Thyroid gland (tissue), 4 donors: ENCODE measurements at regions not wholly inside any gene's neighbourhood (a gene's known extent, or its start where the extent isn't known, plus 50 kb on each side); places are given as distances from the start of the nearest gene placed in this dataset.

Experiments used
- POLR2A ChIP-seq, 2 donors: fragments of 450-650 bp; IDR thresholded peaks; one replicate each; pipeline ENCODE4 v1.6.1; 2017; ENCODE audit warnings: antibody characterized with exemption in 2 of 2, mild to moderate bottlenecking in 2 of 2, moderate library complexity in 1 of 2
- TF ChIP-seq, protein P1 (sequence below), 6 experiments: fragments of 200-600 bp in 3 of 6; fragments of 450-650 bp in 3 of 6; sonication (generic) in 3 of 6; IDR thresholded peaks; one replicate each; pipeline ENCODE4 v1.5.1; 2016 to 2019; ENCODE audit warnings: antibody characterized with exemption in 6 of 6, mild to moderate bottlenecking in 2 of 6, inconsistent platforms in 1 of 6, moderate library complexity in 1 of 6

DNA sequence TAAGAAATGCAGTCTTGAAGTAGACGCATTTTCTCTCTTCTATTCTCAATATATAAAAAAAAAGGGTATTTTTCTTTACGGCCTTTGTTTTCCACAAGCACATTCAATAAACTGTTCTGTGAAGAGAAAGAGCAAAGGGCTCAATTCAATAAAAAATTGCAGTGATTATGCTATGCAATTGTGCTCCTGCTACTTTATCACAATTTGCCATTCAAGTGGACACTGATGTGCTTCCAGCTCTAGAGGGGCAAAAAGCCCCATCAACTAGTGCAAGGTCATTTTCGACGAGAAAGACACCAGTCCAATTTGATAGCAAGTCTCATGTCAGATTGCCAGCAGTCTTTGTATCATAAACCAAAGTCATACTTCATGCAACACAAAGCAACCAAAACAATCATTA is 82.6 kb upstream of the THSD7A start:
- TF ChIP-seq POLR2A (IDR thresholded peaks at IDR 0.05), result no peak
- TF ChIP-seq, protein P1, sequence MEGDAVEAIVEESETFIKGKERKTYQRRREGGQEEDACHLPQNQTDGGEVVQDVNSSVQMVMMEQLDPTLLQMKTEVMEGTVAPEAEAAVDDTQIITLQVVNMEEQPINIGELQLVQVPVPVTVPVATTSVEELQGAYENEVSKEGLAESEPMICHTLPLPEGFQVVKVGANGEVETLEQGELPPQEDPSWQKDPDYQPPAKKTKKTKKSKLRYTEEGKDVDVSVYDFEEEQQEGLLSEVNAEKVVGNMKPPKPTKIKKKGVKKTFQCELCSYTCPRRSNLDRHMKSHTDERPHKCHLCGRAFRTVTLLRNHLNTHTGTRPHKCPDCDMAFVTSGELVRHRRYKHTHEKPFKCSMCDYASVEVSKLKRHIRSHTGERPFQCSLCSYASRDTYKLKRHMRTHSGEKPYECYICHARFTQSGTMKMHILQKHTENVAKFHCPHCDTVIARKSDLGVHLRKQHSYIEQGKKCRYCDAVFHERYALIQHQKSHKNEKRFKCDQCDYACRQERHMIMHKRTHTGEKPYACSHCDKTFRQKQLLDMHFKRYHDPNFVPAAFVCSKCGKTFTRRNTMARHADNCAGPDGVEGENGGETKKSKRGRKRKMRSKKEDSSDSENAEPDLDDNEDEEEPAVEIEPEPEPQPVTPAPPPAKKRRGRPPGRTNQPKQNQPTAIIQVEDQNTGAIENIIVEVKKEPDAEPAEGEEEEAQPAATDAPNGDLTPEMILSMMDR (IDR thresholded peaks at IDR 0.05), result no peak
